Omental fat pad (tissue), 3 donors: ENCODE measurements at regions not wholly inside any gene's neighbourhood (a gene's known extent, or its start where the extent isn't known, plus 50 kb on each side); places are given as distances from the start of the nearest gene placed in this dataset.

Source experiments
- ATAC-seq: fragments of 150-250 bp; one replicate; pipeline ENCODE4 v1.9.1; 2016; ENCODE audit warnings: mild to moderate bottlenecking, moderate library complexity; ENCODE audit not compliant: low FRiP score
- DNase-seq: peaks from one replicate; pipeline ENCODE4 v3.0.0-alpha.2; 2019; ENCODE audit warnings: low spot score
- TF ChIP-seq, protein P1 (sequence below), 3 donors: fragments of 450-650 bp; IDR thresholded peaks; one replicate each; pipeline ENCODE4 v1.5.1; 2016 to 2017; ENCODE audit warnings: antibody characterized with exemption in 3 of 3, mild to moderate bottlenecking in 3 of 3, moderate library complexity in 2 of 3

DNA sequence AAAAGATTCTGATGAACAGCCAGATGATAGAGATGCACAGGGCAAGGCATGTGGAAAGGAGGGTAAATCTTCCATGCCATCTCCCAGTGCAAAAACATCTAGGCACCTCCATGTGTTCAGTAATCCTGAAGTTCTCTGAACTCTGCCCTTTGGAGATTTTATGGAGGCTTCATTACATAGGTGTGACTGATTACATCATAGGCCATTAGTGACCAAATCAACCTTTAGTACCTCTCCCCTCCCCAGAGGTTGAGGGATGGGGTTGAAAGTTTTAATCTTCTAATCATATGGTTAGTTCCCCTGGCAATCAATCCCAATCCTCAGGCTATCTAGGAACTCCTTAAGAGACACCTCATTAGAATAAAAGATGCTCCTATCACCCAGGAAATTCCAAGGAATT, 2190.2 kb upstream of the PIK3C3 start:
- ATAC-seq, result no peak
- no peak for DNase-seq
- TF ChIP-seq, protein P1, sequence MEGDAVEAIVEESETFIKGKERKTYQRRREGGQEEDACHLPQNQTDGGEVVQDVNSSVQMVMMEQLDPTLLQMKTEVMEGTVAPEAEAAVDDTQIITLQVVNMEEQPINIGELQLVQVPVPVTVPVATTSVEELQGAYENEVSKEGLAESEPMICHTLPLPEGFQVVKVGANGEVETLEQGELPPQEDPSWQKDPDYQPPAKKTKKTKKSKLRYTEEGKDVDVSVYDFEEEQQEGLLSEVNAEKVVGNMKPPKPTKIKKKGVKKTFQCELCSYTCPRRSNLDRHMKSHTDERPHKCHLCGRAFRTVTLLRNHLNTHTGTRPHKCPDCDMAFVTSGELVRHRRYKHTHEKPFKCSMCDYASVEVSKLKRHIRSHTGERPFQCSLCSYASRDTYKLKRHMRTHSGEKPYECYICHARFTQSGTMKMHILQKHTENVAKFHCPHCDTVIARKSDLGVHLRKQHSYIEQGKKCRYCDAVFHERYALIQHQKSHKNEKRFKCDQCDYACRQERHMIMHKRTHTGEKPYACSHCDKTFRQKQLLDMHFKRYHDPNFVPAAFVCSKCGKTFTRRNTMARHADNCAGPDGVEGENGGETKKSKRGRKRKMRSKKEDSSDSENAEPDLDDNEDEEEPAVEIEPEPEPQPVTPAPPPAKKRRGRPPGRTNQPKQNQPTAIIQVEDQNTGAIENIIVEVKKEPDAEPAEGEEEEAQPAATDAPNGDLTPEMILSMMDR (IDR thresholded peaks at IDR 0.05), result no peak

DNA sequence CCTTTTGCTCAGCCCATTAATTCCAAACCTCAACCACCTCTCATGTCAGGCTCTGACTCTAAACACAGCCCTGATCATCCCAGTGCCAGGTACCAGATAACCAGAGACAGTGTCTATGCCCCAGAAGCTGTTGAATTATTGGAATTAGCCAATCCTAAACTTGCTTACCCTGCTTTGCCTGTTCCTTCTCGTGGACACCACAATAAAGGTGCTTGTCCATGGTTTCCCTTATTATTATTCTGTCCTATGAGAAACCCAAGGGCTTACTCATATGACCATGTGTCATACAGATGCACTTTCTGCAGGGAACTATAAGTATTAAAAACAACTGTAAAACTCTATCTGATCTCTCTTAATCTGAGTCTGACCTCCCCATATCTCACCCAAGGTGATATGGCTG, 2193.8 kb upstream of the PIK3C3 start:
- TF ChIP-seq, protein P1 (IDR thresholded peaks at IDR 0.05), result no peak
- DNase-seq (no peak), ATAC-seq (no peak)

DNA sequence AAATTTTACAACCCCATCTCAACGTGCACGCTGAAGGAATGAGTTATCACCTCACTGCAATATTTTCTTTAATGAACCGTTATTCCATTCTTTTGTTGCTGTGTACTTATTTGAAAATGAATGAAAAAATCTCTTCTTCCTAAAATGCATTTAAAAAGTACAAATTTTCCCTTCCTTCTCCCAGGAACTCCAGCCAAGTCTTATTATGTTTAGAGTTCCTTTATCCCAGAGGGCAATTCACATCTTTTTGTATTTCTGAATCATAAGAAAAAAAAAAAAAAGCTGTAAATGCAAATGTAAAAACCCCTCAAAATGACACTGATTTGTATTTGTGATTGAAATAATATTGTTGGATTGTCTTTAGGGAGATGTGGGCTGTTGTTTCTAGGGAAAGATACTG, 2194.3 kb upstream of the CELF4 start:
- ATAC-seq (no peak), DNase-seq (no peak)
- TF ChIP-seq, protein P1 (IDR thresholded peaks at IDR 0.05), result no peak

DNA sequence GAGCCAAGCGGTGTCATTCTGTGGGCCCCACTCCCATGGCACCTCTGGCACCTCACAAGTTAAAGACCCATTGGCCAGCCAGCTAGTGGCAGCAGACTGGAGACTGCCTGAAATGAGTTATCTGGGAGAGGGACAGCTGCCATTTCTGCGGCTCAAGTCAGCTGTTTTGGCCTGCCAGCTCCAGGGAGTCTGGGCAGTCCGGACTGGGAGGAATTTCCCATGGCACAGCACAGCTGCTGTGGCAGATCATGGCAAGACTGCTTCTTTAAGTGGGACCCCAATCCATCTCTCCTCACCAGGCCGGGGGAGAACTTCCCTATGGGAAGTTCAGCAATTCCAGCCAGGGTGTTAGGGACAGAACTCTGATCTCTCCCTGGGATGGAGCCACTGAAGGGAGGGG, 2187.6 kb upstream of the CELF4 start:
- TF ChIP-seq, protein P1 (IDR thresholded peaks at IDR 0.05), result no peak

DNA sequence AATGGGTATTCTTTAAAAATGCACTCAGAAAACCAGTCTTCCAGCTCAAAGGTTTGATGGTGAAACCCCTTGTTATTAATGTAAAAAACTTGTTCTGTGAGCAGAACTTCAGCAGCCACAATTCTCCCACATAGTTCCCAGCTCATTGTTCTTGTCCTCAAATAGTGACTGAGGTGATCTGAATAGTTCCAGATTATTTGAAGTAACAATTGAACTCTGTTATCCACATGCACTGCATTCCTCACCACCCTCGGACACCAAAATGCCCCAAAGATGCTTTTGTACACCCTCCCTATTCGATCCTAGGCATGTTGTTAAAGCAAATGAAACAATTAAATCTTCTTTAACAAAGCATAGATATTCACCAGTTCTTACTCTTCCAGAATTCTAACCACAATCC, 2186.8 kb upstream of the CELF4 start:
- DNase-seq, result no peak
- TF ChIP-seq, protein P1 (IDR thresholded peaks at IDR 0.05), result no peak
- no peak for ATAC-seq

More for the DNA sequence above, 2187.6 kb upstream of the CELF4 start:
- ATAC-seq (no peak), DNase-seq (no peak)

DNA sequence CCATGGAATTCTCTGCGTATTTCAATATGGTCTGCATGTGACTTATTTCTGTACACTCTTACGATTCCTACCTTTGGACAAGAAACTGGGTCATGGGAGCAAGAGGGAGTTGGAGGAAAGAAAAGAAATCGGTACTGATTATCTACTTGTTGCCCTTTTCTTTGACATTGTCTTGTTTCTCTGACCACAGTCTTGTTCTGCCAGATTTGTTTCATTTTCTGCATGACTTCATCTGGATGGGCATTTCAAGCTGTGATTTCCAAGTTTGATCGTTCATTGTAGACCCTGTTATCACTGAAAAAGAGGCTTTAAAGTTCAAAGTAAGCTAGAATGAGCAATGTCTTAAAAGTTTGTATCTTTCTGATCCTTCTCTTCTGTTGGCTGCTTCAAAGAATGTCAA, 2186.3 kb upstream of the CELF4 start:
- ATAC-seq, result no peak
- no peak for DNase-seq
- TF ChIP-seq, protein P1 (IDR thresholded peaks at IDR 0.05), result no peak

DNA sequence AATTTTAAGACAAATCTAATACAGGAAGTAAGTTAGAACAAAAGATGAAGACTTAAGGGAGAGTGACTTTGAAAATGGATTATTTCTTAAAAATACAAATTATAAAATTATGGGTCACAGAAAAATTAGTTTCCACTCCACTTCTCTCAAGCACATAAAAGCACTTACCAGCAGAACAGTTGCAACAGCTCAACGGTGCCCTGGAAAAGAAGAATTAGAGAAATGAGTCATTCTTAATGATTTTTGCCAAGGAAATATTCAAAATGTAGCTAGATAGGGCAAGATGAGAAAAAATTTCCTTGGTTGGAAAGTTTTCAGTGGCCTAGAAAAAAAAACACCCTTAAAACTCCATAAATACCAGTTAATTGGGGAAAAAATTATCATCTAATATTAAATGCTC, 2185.6 kb upstream of the CELF4 start:
- DNase-seq (no peak), ATAC-seq (peak; percentile 64)
- TF ChIP-seq, protein P1 (IDR thresholded peaks at IDR 0.05), result no peak
